Smooth muscle cell (in vitro differentiated cells): ENCODE measurements at regions not wholly inside any gene's neighbourhood (a gene's known extent, or its start where the extent isn't known, plus 50 kb on each side); places are given as distances from the start of the nearest gene placed in this dataset.

Experiments
- DNase-seq: peaks from one replicate; lab custom pipeline; 2025; ENCODE audit not compliant: unreplicated experiment; lab: John Stamatoyannopoulos, UW
- H2AFZ ChIP-seq: fragments of 200-600 bp; sonication (generic); 2 replicates; pipeline ENCODE4 v1.6.0; 2016; ENCODE audit warnings: antibody characterized with exemption, low read depth, mild to moderate bottlenecking
- H3F3A ChIP-seq: fragments of 200-600 bp; sonication (generic); 2 replicates; pipeline ENCODE4 v1.6.0; 2017; ENCODE audit warnings: antibody characterized with exemption, low read depth
- H3K27ac ChIP-seq: fragments of 200-600 bp; sonication (generic); 2 replicates; pipeline ENCODE4 v1.5.1; 2016; ENCODE audit warnings: low read depth, mild to moderate bottlenecking
- H3K27me3 ChIP-seq: fragments of 200-600 bp; sonication (generic); 2 replicates; pipeline ENCODE4 v1.6.1; 2016; ENCODE audit warnings: low read depth, mild to moderate bottlenecking
- H3K36me3 ChIP-seq: fragments of 200-600 bp; sonication (generic); 2 replicates; pipeline ENCODE4 v1.5.1; 2016; ENCODE audit warnings: low read depth
- H3K4me1 ChIP-seq: fragments of 200-600 bp; sonication (generic); 2 replicates; pipeline ENCODE4 v1.5.1; 2016; ENCODE audit warnings: low read depth
- H3K4me2 ChIP-seq: fragments of 200-600 bp; sonication (generic); 2 replicates; pipeline ENCODE4 v1.6.0; 2016; ENCODE audit warnings: mild to moderate bottlenecking
- H3K4me3 ChIP-seq: fragments of 200-600 bp; sonication (generic); 2 replicates; pipeline ENCODE4 v1.5.1; 2016; ENCODE audit warnings: mild to moderate bottlenecking
- H3K79me2 ChIP-seq: fragments of 200-600 bp; sonication (generic); 2 replicates; pipeline ENCODE4 v1.6.0; 2016; ENCODE audit warnings: low read depth, mild to moderate bottlenecking
- H3K9ac ChIP-seq: fragments of 200-600 bp; sonication (generic); 2 replicates; pipeline ENCODE4 v1.6.0; 2016; ENCODE audit warnings: low read depth
- H3K9me3 ChIP-seq: fragments of 200-600 bp; sonication (generic); replicated peaks from 2 replicates; pipeline ENCODE4 v1.5.1; 2016; ENCODE audit warnings: low read depth
- H4K20me1 ChIP-seq: fragments of 200-600 bp; sonication (generic); 2 replicates; pipeline ENCODE4 v1.6.0; 2016; ENCODE audit warnings: low read depth
- CTCF ChIP-seq: fragments of 200-600 bp; sonication (generic); IDR thresholded peaks from 2 replicates; pipeline ENCODE4 v1.5.1; 2017; ENCODE audit warnings: borderline replicate concordance, mild to moderate bottlenecking, antibody characterized with exemption; ENCODE audit not compliant: insufficient read depth, poor library complexity, severe bottlenecking
- WGBS: methylation state at CpG from one replicate; pipeline ENCODE4 v1.1.7; 2016; ENCODE audit warnings: low lambda C conversion rate; 5-methylcytosine and 5-hydroxymethylcytosine counted together

GRCh38 chr2:142782942-142783443, 94.5 kb upstream of the KYNU start:
- Histone ChIP-seq H3K27me3 (no peaks in the 10 kb centered on the region), H3K4me3 (no peak overlapping the region), H3K79me2 (no peaks in the 10 kb centered on the region), H3K4me2 (no peak overlapping the region), H2AFZ (no peak overlapping the region), H3K27ac (no peak overlapping the region), H3K4me1 (no peaks in the 10 kb centered on the region), H3K36me3 (no peaks in the 10 kb centered on the region), H3K9me3 (no peaks in the 10 kb centered on the region), H3K9ac (no peak overlapping the region), H4K20me1 (no peaks in the 10 kb centered on the region), H3F3A (no peaks in the 10 kb centered on the region)
- TF ChIP-seq CTCF: no peak
- no peak for DNase-seq
- 94% methylated on average over 4 of the region's 4 CpGs for WGBS

GRCh38 chr2:142781146-142781545, 96.3 kb upstream of the KYNU start:
- H4K20me1 ChIP-seq: no peaks in the 10 kb centered on the region
- WGBS: 91% methylated on average over 2 of the region's 2 CpGs

GRCh38 chr2:142778289-142778688, 99.2 kb upstream of the KYNU start:
- Histone ChIP-seq H3F3A (no peaks in the 10 kb centered on the region), H2AFZ (no peak overlapping the region), H3K4me3 (no peak overlapping the region), H3K9ac (no peak overlapping the region), H3K4me1 (no peaks in the 10 kb centered on the region), H3K9me3 (no peaks in the 10 kb centered on the region), H3K27me3 (no peaks in the 10 kb centered on the region), H3K36me3 (no peaks in the 10 kb centered on the region), H3K4me2 (no peak overlapping the region), H3K27ac (no peak overlapping the region), H4K20me1 (no peaks in the 10 kb centered on the region), H3K79me2 (no peaks in the 10 kb centered on the region)
- TF ChIP-seq CTCF: no peak
- 89% methylated on average over 3 of the region's 3 CpGs for WGBS
- DNase-seq: no peak

More at GRCh38 chr2:142781146-142781545, 96.3 kb upstream of the KYNU start:
- Histone ChIP-seq H3K27ac (no peak overlapping the region), H3K9me3 (no peaks in the 10 kb centered on the region), H3K36me3 (no peaks in the 10 kb centered on the region), H3K4me2 (no peak overlapping the region), H3K4me1 (no peaks in the 10 kb centered on the region), H3K27me3 (no peaks in the 10 kb centered on the region), H2AFZ (no peak overlapping the region), H3K4me3 (no peak overlapping the region), H3K9ac (no peak overlapping the region), H3F3A (no peaks in the 10 kb centered on the region), H3K79me2 (no peaks in the 10 kb centered on the region)
- TF ChIP-seq CTCF: no peak
- no peak for DNase-seq

GRCh38 chr2:142777742-142778141, 99.7 kb upstream of the KYNU start:
- Histone ChIP-seq H3K9me3 (no peaks in the 10 kb centered on the region), H3K4me3 (no peak overlapping the region), H3K27me3 (no peaks in the 10 kb centered on the region), H3K27ac (no peak overlapping the region), H3K4me1 (no peaks in the 10 kb centered on the region), H3K36me3 (no peaks in the 10 kb centered on the region), H3F3A (no peaks in the 10 kb centered on the region), H3K4me2 (no peak overlapping the region), H4K20me1 (no peaks in the 10 kb centered on the region), H3K9ac (no peak overlapping the region), H2AFZ (no peak overlapping the region), H3K79me2 (no peaks in the 10 kb centered on the region)
- 86% methylated on average over 2 of the region's 2 CpGs for WGBS
- TF ChIP-seq CTCF: no peak
- no peak for DNase-seq
